NCI-H128 (cell line): ENCODE measurements at regions not wholly inside any gene's neighbourhood (a gene's known extent, or its start where the extent isn't known, plus 50 kb on each side); places are given as distances from the start of the nearest gene placed in this dataset.
A peak's percentile ranks its signal among the peaks of the same experiment; 100 is the strongest.
"Not testable (repeated sequence)": the region's sequence is repeated elsewhere in the genome, so short reads cannot be mapped to it uniquely, and the experiment has no call there.

Source experiments
- DNase-seq: peaks from one replicate; lab custom pipeline; 2025; ENCODE audit not compliant: unreplicated experiment; lab: John Stamatoyannopoulos, UW

- DNase-seq: no peak
These were observed 318.0 kb downstream of the TAF11L14 start for GRCh38 chr5:17952231-17952630.

GRCh38 chr5:17964067-17964466, 329.8 kb downstream of the TAF11L14 start:
- DNase-seq: no peak

GRCh38 chr5:17966640-17967402, 332.6 kb downstream of the TAF11L14 start:
- DNase-seq: no peak

- DNase-seq: no peak
These were observed 342.1 kb downstream of the TAF11L14 start for GRCh38 chr5:17976404-17976803.

- no peak for DNase-seq
These were observed 344.7 kb downstream of the TAF11L14 start for GRCh38 chr5:17978954-17979353.

DNA sequence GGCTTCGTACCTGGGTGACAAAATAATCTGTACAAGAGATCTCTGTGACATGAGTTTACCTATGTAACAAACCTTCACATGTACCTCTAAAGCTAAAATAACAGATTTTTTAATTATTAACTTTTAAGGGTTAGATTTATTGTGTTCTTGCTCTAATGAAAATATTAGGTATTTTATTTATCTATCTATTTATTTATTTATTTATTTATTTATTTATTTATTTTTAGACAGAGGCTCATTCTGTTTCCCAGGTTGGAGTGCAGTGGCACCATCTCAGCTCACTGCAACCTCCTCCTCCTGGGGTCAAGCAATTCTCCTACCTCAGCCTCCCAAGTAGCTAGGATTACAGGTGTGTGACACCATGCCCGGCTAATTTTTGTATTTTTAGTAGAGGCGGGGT, 348.4 kb downstream of the TAF11L14 start:
- not testable (repeated sequence) for DNase-seq

- no peak for DNase-seq
These were observed 354.8 kb downstream of the TAF11L14 start for GRCh38 chr5:17989036-17989435.

DNA sequence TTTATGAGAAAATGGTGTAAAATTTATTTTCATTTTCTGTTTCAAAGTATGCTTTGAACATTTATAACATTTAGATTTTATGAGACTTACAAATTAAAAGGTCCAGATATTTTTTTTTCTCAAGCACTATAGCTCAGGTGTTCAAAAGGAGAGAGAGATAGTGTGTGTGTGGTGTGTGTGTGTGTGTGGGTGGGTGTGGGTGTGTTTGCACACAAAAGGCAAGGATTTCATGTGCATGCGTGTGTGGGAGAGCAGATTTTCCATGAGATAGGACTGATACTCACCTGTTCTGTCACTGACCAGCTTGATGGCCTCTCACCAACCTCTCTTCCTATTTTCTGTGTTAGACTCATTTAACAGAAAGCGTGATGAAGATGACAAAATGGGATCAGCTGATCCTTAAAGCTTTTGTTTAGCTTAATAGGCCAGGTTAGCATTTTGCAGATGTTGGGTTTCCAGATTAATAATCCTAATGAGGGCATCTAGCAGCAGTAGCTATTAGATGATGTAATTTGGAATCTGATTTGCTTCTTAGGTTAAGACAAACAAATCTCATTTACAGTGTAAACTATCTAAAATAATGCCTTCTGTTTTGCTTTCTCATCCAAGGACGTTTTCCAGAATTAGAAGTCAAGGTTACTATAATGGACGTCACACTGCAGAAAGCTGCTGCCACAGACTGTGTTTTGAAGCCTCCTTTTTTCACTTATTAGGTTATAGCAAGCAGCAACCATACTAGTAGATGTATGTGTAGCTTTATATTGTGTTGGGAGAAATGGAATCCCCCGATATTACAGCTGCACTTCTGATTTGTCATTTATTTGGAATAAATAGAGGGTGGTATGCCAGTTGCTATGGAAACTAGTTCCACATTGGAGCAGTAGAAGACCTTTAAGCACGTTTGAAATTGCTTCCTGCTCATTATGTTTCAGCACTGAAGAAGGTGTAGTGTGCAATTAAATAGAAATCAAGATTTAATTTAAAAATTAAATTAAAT, 355.6 kb downstream of the TAF11L14 start:
- DNase-seq: no peak

DNA sequence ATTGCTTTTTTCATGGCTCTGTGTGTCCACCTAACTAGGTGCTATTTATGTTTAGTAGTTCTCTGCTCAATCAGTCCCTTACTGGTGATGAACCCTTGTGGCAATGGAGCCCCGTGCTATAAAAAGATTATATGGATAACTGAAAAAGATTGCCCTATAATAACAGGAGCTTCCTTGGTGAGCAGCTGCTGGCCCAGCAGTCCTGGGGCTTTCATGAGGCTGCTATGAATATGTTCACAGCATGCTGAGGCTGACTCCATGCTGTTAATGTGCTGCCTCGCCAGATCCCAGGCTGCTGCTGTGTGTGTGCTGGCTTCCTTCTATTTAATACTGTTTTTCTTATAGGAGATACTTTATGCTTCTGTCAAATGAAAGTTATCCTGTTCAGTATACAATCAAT, 357.5 kb downstream of the TAF11L14 start:
- DNase-seq: peak; percentile 22

DNA sequence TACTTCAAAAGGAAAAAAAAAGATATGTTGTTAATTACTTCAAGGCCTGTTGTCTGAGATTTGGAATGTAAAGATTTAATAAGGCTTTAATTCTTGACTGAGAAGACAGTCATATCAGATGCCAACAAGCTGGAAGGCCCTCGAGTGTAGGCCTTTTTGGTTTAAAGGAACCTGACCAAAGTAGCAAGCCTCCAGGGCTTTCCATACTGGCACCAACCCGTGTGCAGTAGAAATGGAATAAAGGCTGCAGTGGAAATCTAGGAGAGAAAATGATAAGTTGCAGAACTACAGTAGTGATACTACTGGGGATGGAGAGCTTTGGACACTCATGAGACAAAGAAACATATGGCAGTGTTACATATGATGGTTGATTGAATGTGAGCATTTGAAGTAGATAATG, 358.0 kb downstream of the TAF11L14 start:
- DNase-seq: no peak

GRCh38 chr5:17995997-17996396, 361.7 kb downstream of the TAF11L14 start:
- DNase-seq: no peak

DNA sequence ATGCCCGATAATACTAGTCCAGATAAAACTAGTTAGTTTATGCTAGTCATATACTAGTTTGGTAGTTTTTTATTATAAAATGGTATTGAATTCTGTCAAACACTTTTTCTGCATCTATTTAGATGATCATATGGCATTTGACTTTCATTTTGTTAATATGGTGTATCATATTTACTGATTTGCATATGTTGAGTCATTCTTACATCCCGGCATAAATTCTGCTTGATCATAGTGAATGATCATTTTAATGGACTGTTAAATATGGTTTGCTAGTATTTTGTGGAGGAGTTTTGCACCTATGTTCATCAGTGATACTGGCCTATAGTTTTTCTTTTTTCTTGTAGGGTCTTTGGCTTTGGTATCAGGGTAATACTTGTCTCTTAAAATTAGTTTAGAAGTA, 365.6 kb downstream of the TAF11L14 start:
- no peak for DNase-seq

GRCh38 chr5:18000744-18001143, 366.5 kb downstream of the TAF11L14 start:
- DNase-seq: no peak

DNA sequence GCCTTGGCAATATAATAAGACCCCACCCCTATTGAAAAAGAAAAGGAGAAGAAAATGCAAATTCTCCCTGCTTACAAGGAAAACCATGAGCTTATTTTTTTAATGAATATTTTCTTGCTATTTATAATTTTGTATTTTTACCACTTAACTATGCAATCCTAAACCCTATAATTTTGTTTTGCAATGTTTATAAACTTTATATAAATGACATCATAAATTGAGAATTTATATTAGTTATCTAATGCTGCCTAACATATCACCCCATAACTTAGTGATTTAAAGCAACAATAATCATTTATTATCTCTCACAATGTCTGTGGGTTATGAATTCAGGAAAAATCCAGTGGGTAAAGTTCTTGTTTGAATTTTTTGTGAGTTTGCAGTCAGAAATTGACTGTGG, 369.1 kb downstream of the TAF11L14 start:
- DNase-seq: no peak

GRCh38 chr5:18003784-18004183, 369.5 kb downstream of the TAF11L14 start:
- no peak for DNase-seq

- not testable (repeated sequence) for DNase-seq
These were observed 372.0 kb downstream of the TAF11L14 start for GRCh38 chr5:18006235-18006634.

DNA sequence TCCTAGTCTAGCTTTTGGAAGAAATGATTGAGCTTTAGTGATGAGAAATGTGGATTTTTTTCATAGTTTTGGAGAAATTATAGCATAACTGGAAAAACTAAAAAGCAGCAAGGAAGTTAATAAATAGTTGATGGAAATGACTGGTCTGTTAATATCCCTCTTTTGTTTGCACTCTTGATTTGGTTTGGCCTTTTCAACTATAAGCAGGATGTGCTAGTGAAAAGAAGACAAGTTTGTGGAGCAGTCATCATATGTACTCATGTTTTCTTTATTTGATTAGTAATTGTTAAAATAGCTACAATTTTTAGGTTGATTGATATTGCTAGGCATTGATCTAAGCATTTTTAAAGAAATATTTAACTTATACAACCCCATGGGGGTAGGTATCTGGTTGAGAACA, 374.7 kb downstream of the TAF11L14 start:
- DNase-seq: no peak

DNA sequence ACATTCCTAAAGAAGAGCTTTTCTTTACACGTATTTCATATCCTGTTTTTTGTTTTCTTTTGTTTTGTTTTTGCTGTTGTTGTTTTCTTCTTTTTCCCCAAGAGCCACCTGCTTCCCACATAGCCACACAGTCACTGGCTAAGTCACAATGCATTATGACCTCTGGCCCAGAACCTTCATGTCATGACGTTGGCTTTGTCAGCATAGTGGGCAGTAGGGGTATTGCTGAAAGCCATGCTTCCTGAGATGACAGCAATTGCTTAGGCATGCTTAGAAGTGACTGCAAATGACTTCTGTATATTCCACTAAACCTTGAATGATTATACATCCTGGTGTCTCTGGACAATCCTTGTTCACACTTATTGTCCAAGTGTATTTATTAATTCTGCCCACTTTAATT, 375.8 kb downstream of the TAF11L14 start:
- no peak for DNase-seq

GRCh38 chr5:18018472-18018871, 384.2 kb downstream of the TAF11L14 start:
- DNase-seq: no peak

- no peak for DNase-seq
These were observed 389.0 kb downstream of the TAF11L14 start for GRCh38 chr5:18023275-18023674.

DNA sequence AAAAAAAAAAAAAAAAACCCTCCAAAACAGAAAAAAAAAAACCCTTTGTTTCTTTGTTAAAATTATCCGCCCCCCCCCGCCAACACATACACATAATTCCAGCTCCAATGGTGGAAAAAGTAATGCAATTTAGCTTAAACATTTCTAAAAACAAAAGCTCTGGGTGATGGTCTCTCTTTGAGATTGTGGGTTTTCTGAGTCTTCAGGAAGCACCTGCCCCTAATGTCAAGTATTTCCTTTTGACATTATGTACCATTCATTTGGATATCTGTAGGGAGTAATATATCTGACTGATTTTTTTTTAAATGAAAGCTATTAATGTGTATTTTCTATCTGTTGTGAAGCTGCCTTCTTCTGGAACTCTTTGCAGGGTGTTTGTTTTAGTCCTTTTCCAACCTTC, 389.7 kb downstream of the TAF11L14 start:
- no peak for DNase-seq

DNA sequence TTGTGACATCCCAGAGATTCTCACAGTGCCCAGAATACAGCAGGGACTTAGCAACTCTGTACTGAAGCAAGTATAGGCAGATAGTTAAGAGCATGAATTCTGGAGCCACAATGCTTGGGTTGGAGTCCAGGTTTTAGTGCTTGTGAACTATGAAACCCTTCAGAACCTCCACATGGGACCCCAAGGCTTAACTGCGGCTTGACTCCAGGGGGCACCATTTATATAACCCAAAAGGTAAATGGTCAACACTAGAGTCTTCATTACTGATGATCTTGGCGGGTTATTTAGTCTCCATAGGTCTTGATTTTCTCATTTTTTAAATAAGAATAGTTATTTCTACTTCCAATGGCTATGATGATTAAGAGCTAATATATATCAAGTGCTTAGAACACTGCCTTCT, 390.3 kb downstream of the TAF11L14 start:
- no peak for DNase-seq
